ENCODE measurements at regions not wholly inside any gene's neighbourhood (a gene's known extent, or its start where the extent isn't known, plus 50 kb on each side); places are given as distances from the start of the nearest gene placed in this dataset.
"Not testable (repeated sequence)": the region's sequence is repeated elsewhere in the genome, so short reads cannot be mapped to it uniquely, and the experiment has no call there.

GRCh38 chr3:181917027-181917426 is 205.3 kb downstream of the SOX2 start:
- DNase-seq (ENCODE audit: low read depth in 4 of 4, low spot score in 3 of 4) = no peak

DNA sequence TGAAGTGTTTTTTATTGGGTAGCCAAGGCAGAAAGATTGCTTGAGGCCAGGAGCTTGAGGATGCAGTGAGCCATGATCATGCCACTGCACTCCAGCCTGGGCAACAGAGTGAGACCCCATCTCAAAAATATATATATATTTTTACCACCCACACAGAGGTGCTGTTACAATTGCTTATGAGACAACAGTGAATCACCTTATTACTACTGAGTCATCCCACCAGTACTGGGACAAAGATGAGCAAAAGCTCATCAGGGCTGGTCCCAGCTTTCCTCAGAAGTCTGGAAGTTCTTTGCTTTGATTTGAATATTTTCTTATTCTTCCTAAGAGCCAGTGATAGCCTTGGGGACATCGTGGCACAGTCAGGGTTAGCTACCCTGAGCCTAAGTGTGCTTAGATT is 207.7 kb downstream of the SOX2 start:
- DNase-seq (ENCODE audit: low read depth in 4 of 4, low spot score in 3 of 4) = no peak

GRCh38 chr3:181920409-181920808 is 208.7 kb downstream of the SOX2 start:
- DNase-seq (ENCODE audit: low read depth in 4 of 4, low spot score in 3 of 4) = no peak

DNA sequence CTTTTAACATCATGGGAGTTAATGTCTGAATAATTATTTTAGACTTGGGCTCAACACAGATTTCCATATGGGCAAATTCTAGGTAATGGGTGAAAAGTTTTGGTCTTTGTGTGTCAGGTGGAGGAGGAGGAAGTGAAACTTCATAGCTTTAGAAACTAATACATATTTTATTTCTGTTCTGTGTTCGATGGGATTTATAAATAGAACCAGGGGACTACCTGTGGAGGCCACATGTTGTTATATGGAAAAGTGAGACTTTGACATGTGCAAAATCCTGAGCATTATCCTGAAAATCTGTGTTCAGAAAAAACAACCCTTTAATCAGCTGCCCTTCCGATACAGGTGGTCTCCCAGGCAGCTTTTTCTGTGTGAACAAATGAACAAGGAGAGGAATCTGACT is 209.5 kb downstream of the SOX2 start:
- DNase-seq (ENCODE audit: low read depth in 4 of 4, low spot score in 3 of 4) = no peak

DNA sequence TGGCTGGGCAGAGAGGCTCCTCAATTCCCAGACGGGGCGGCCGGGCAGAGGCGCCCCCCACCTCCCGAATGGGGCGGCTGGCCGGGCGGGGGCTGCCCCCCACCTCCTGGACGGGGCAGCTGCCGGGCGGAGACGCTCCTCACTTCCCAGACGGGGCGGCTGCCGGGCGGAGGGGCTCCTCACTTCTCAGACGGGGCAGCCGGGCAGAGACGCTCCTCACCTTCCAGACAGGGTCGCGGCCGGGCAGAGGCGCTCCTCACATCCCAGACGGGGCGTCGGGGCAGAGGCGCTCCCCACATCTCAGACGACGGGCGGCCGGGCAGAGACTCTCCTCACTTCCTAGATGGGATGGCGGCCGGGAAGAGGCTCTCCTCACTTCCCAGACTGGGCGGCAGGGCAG is 214.1 kb downstream of the SOX2 start:
- not testable (repeated sequence) for DNase-seq (ENCODE audit: low read depth in 4 of 4, low spot score in 3 of 4)

DNA sequence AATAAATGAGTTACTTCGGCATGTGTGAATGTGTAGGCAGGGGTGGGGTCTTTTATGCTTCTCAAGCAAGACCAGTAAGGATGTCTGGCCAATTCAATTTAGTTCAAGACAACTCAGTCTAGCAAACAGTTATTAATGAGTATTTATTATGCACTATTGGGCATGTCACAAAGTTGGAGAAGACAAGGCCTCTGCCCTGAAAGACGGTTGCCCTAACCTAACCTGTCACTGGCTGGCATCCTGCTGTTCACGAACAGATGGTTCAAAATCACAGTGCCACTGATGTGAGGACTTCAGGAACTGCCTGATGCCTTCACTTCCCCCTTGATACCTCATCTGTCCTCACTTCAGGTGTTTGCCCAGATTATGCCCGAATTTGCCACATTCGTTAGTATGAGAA is 217.8 kb downstream of the SOX2 start:
- DNase-seq (ENCODE audit: low read depth in 4 of 4, low spot score in 3 of 4) = no peak

GRCh38 chr3:181930105-181930504 is 218.4 kb downstream of the SOX2 start:
- no peak for DNase-seq (ENCODE audit: low read depth in 4 of 4, low spot score in 3 of 4)

DNA sequence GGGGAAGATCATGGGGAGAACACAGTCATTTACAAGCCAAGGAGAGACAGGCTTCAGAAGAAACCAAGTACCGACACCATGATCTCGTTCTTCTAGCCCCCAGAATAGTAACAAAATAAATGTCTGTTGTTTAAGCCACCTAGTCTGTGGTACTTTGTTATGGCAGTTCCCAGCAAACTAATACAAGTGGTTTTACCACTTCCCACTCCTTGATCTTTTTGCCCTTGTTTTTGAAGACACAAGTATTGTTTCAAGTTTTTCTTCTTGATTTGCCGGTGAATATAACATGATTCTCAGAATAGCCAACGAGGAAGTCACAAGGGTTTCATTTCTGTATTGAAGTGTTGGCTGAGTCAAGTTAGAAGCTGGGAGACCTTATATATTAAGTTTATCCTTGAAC is 220.3 kb downstream of the SOX2 start:
- no peak for DNase-seq (ENCODE audit: low read depth in 4 of 4, low spot score in 3 of 4)

GRCh38 chr3:181933052-181933618 is 221.4 kb downstream of the SOX2 start:
- DNase-seq (ENCODE audit: low read depth in 4 of 4, low spot score in 3 of 4) = no peak

DNA sequence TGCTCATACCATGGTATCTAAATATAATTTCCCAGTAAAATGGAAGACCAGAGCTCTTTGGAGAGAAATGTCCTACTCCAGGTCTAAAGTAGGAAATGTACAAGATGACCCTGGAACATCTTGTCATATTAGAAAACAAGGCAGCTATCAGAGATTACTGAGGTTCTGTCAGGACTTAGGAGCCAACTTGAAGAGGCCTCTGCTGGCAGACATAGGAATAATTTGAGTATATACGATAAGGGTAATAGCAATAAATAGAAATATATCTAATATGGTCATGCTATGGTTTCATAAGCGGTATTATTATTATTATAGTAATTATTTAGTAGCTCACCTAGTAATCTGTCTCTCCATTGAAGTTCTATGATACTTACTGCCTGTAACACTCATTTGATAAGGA is 224.2 kb downstream of the SOX2 start:
- DNase-seq (ENCODE audit: low read depth in 4 of 4, low spot score in 3 of 4) = no peak

DNA sequence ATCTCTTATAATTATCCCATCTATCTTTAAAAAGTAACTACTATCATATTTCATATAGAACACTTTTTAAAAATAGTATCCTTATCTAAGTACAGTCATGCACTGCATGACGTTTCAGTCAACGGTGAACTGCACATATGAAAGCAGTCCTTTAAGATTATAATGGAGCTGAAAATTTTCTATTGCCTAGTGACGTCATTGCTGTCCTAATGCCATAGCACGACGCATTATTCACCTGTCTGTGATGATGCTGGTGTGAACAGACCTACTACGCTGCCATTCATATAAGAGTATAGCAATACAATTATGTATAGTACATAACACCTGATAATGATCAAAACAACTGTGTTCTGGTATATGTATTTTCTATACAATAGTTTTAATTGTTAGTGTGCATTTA is 225.0 kb downstream of the SOX2 start:
- no peak for DNase-seq (ENCODE audit: low read depth in 4 of 4, low spot score in 3 of 4)

GRCh38 chr3:181938580-181938979 is 226.9 kb downstream of the SOX2 start:
- DNase-seq (ENCODE audit: low read depth in 4 of 4, low spot score in 3 of 4) = not testable (repeated sequence)

GRCh38 chr3:181940703-181941102 is 229.0 kb downstream of the SOX2 start:
- DNase-seq (ENCODE audit: low read depth in 4 of 4, low spot score in 3 of 4) = no peak

- no peak for DNase-seq (ENCODE audit: low read depth in 4 of 4, low spot score in 3 of 4)
Measured at GRCh38 chr3:181941250-181941649, 229.5 kb downstream of the SOX2 start.

DNA sequence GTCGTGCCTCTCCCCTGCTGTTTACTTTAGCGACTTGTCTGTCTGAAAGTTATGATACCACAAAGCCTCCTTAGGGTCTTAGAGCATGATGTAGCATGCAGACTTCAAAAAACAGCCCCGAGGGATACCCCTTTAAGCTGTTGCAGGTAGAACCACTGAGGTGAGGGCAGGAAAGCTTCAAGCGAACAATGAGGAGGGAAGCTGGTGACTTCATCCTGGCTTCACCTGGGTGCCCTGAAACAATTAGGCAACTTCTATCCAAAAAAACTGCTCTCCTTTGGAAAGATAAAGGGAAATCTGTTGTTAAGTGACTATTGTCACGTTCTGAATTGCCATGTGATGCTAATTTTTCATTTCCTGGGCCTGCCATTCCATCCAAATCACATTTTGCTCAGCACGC is 231.6 kb downstream of the SOX2 start:
- DNase-seq (ENCODE audit: low read depth in 4 of 4, low spot score in 3 of 4) = no peak

- DNase-seq (ENCODE audit: low read depth in 4 of 4, low spot score in 3 of 4) = no peak
Measured at GRCh38 chr3:181947606-181948005, 235.9 kb downstream of the SOX2 start.

GRCh38 chr3:181948286-181948685 is 236.6 kb downstream of the SOX2 start:
- DNase-seq (ENCODE audit: low read depth in 4 of 4, low spot score in 3 of 4) = no peak

DNA sequence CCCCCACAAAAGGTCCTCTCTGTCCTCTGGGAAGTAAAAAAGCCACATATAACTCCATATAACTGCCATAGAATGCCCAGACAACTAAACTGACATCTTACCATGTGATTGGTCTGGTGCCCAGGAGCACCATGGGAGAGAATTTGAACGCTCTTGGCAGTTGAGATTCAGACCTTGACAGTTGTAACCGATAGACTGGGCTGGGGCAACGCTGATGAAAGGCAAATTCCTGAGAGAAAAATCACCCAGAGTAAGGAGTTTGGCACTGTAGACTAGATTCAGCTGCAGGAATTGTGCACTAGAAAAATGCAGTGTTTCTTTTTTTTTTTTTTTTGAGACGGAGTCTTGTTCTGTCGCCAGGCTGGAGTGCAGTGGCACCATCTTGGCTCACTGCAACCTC is 240.5 kb downstream of the SOX2 start:
- DNase-seq (ENCODE audit: low read depth in 4 of 4, low spot score in 3 of 4) = no peak

DNA sequence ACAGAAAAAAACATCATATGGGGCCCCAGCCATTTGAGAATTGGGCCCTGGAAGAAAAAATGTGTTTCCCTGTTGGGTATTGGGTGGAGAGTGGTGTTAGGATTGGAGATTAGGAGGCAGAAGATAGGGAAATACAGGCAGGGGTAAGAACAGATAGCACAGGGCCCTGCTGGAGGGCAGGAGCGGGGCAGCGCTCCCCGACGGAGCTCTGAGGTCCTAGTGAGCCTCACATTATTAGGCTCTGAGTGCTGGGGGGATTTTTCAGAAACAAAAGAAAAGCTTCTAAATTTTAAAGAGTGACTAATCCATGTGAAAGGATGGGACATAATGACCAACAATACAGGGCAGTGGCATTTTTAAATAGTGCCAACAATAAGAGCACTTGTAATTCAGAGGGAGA is 241.2 kb downstream of the SOX2 start:
- DNase-seq (ENCODE audit: low read depth in 4 of 4, low spot score in 3 of 4) = no peak

DNA sequence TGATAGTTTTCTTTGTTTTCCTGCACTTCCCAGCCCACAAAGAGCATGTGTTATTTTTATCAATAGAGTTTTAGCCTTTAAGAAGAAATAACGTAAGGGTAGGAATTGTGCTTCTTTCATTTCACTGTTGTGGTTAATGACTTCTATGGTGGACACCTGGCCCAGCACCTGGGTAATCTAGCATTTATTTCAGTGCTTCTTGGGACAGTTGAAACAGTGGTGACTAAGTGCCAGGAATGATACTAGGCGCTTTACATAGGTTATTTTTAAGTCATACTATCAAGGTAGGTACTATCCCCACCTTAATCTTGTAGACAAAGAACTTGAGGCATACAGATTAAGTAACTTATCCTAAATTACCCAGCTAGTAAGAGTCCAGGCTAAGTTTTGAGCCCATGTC is 243.8 kb downstream of the SOX2 start:
- no peak for DNase-seq (ENCODE audit: low read depth in 4 of 4, low spot score in 3 of 4)

- no peak for DNase-seq (ENCODE audit: low read depth in 4 of 4, low spot score in 3 of 4)
Measured at GRCh38 chr3:181956122-181956521, 244.4 kb downstream of the SOX2 start.

DNA sequence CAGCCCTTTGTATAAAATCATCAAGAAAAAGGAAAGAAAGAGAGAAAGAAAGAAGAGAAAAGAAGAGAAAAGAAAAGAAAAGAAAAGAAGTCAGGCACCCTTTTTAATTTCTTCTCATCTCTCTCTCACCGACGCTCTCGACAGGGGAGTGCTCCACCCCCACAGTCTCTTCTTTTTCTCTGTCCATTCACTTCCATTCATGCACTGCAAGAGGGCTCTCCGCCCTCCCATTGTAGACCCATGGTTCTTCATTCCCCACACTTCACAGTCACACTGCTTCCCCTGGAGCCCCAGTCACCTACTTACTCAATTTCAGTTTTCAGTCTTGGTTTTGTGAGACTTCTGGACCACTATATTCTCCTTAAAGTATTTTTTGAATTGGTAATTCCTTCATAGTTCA is 254.7 kb downstream of the SOX2 start:
- DNase-seq (ENCODE audit: low read depth in 4 of 4, low spot score in 3 of 4) = no peak

DNA sequence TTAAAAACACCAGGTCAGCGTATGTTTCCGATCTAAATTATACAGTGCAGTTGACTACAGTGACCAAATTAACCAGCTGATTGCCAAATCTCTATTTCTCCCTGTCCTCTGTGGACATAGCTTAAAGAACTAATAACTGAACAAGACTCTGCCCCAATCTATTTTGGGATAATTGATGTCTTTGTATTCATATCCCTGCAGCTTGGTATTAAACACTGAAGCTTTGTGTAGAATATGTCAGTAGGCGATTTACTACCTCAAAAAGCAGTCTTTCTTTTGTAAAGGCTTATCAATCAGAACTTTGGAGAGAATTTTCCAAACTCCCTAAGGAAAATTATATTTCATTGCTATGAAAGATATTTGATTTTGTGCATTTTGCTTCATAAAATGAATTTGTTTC is 258.2 kb downstream of the SOX2 start:
- DNase-seq (ENCODE audit: low read depth in 4 of 4, low spot score in 3 of 4) = no peak

Measured in left renal pelvis (tissue), 4 donors.